ENCODE measurements at regions not wholly inside any gene's neighbourhood (a gene's known extent, or its start where the extent isn't known, plus 50 kb on each side); places are given as distances from the start of the nearest gene placed in this dataset.
"Not testable (repeated sequence)": the region's sequence is repeated elsewhere in the genome, so short reads cannot be mapped to it uniquely, and the experiment has no call there.

- TF ChIP-seq EZH2 (IDR thresholded peaks at IDR 0.05); POLR2AphosphoS5 (IDR thresholded peaks at IDR 0.05; ENCODE audit: borderline replicate concordance, low read depth, low read length); FOXP2 (optimal IDR thresholded peaks at IDR 0.05; ENCODE audit: control extremely low read depth, extremely low read length, insufficient read depth): not testable (repeated sequence)
Observed at GRCh38 chr4:45208476-45208875, 482.1 kb upstream of the GNPDA2 start.
